ENCODE measurements at regions not wholly inside any gene's neighbourhood (a gene's known extent, or its start where the extent isn't known, plus 50 kb on each side); places are given as distances from the start of the nearest gene placed in this dataset.

GRCh38 chr7:94307399-94308048 lies 87.2 kb upstream of the COL1A2 start:
- no peak for TF ChIP-seq CTCF (conservative IDR thresholded peaks at IDR 0.05; ENCODE audit: low read depth, low read length)
- TF ChIP-seq EZH2 (IDR thresholded peaks at IDR 0.05; ENCODE audit: low read length, unreplicated experiment) = no peak
